Osteoblast (primary cell): ENCODE measurements at regions not wholly inside any gene's neighbourhood (a gene's known extent, or its start where the extent isn't known, plus 50 kb on each side); places are given as distances from the start of the nearest gene placed in this dataset.

ENCODE experiments used
- DNase-seq: peaks from one replicate; pipeline ENCODE4 v3.0.0; 2011; ENCODE audit warnings: low spot score, mixed read lengths; ENCODE audit not compliant: insufficient read length; ENCODE audit errors: missing footprints
- H2AFZ ChIP-seq: 2 replicates; pipeline ENCODE4 v1.6.0; 2011; ENCODE audit warnings: mild to moderate bottlenecking, low read length
- H3K27ac ChIP-seq: 2 replicates; pipeline ENCODE4 v1.5.1; 2011; ENCODE audit warnings: mild to moderate bottlenecking, low read depth, low read length, moderate library complexity
- H3K27me3 ChIP-seq: 2 replicates; pipeline ENCODE4 v1.6.0; 2012; ENCODE audit warnings: mild to moderate bottlenecking, control low read depth, inconsistent platforms, low read length, moderate library complexity; ENCODE audit not compliant: insufficient read depth
- H3K36me3 ChIP-seq: 2 replicates; pipeline ENCODE4 v1.5.1; 2011; ENCODE audit warnings: mild to moderate bottlenecking, low read length, control low read depth, moderate library complexity; ENCODE audit not compliant: insufficient read depth
- H3K4me1 ChIP-seq: 2 replicates; pipeline ENCODE4 v1.5.1; 2011; ENCODE audit warnings: mild to moderate bottlenecking, low read length, control low read depth, moderate library complexity; ENCODE audit not compliant: insufficient read depth
- H3K4me2 ChIP-seq: 2 replicates; pipeline ENCODE4 v1.6.0; 2011; ENCODE audit warnings: mild to moderate bottlenecking, low read length; ENCODE audit not compliant: insufficient read depth
- H3K4me3 ChIP-seq: fragments of 200-600 bp; sonication (generic); 3 replicates; pipeline ENCODE4 v1.5.1; 2012; ENCODE audit warnings: mild to moderate bottlenecking, low read length, inconsistent platforms; ENCODE audit not compliant: insufficient read depth
- H3K79me2 ChIP-seq: 2 replicates; pipeline ENCODE4 v1.6.0; 2012; ENCODE audit warnings: mild to moderate bottlenecking, low read length, control low read depth, inconsistent platforms; ENCODE audit not compliant: insufficient read depth
- H3K9me3 ChIP-seq: 2 replicates; pipeline ENCODE4 v1.5.1; 2011; ENCODE audit warnings: low read depth, low read length, control low read depth
- H4K20me1 ChIP-seq: 2 replicates; pipeline ENCODE4 v1.6.0; 2012; ENCODE audit warnings: mild to moderate bottlenecking, low read length, control low read depth; ENCODE audit not compliant: insufficient read depth
- CTCF ChIP-seq: IDR thresholded peaks from 2 replicates; pipeline ENCODE4 v1.5.1; 2011; ENCODE audit warnings: mild to moderate bottlenecking, low read depth, low read length, moderate library complexity; ENCODE audit errors: extremely low read depth

- no peaks in the 10 kb centered on the region for H3K9me3 ChIP-seq
- H3K36me3 ChIP-seq = no peaks in the 10 kb centered on the region
- no peak for TF ChIP-seq CTCF
- no peak overlapping the region for H2AFZ ChIP-seq
- H3K27ac ChIP-seq = no peak overlapping the region
- H3K27me3 ChIP-seq = no peaks in the 10 kb centered on the region
- H3K4me3 ChIP-seq = no peak overlapping the region
- H4K20me1 ChIP-seq = no peaks in the 10 kb centered on the region
- no peaks in the 10 kb centered on the region for H3K79me2 ChIP-seq
- H3K4me1 ChIP-seq = no peaks in the 10 kb centered on the region
- DNase-seq = no peak
- no peak overlapping the region for H3K4me2 ChIP-seq
Measured at GRCh38 chr11:80565231-80565630, 1124.4 kb upstream of the TENM4 start.

- no peaks in the 10 kb centered on the region for H3K36me3 ChIP-seq
- no peak for TF ChIP-seq CTCF
Measured at GRCh38 chr11:80562523-80563125, 1121.8 kb upstream of the TENM4 start.

GRCh38 chr11:80559942-80560341 lies 1119.1 kb upstream of the TENM4 start:
- Histone ChIP-seq H3K9me3 (no peaks in the 10 kb centered on the region), H2AFZ (no peak overlapping the region), H3K27ac (no peak overlapping the region), H3K36me3 (no peaks in the 10 kb centered on the region), H4K20me1 (no peaks in the 10 kb centered on the region), H3K79me2 (no peaks in the 10 kb centered on the region), H3K4me1 (no peaks in the 10 kb centered on the region), H3K4me2 (no peak overlapping the region), H3K27me3 (no peaks in the 10 kb centered on the region), H3K4me3 (no peak overlapping the region)
- no peak for DNase-seq
- no peak for TF ChIP-seq CTCF

More at GRCh38 chr11:80562523-80563125, 1121.8 kb upstream of the TENM4 start:
- DNase-seq = no peak
- Histone ChIP-seq H2AFZ (no peak overlapping the region), H3K27ac (no peak overlapping the region), H3K4me3 (no peak overlapping the region), H3K4me2 (no peak overlapping the region), H3K79me2 (no peaks in the 10 kb centered on the region), H3K9me3 (no peaks in the 10 kb centered on the region), H3K4me1 (no peaks in the 10 kb centered on the region), H3K27me3 (no peaks in the 10 kb centered on the region), H4K20me1 (no peaks in the 10 kb centered on the region)

- Histone ChIP-seq H4K20me1 (no peaks in the 10 kb centered on the region), H3K27ac (no peak overlapping the region), H2AFZ (no peak overlapping the region), H3K4me2 (no peak overlapping the region), H3K4me1 (no peaks in the 10 kb centered on the region), H3K27me3 (no peaks in the 10 kb centered on the region), H3K36me3 (no peaks in the 10 kb centered on the region), H3K4me3 (no peak overlapping the region), H3K9me3 (no peaks in the 10 kb centered on the region), H3K79me2 (no peaks in the 10 kb centered on the region)
- no peak for DNase-seq
- no peak for TF ChIP-seq CTCF
Measured at GRCh38 chr11:80553565-80553964, 1112.7 kb upstream of the TENM4 start.
